Right lobe of liver (tissue), 4 donors: ENCODE measurements at regions not wholly inside any gene's neighbourhood (a gene's known extent, or its start where the extent isn't known, plus 50 kb on each side); places are given as distances from the start of the nearest gene placed in this dataset.

ENCODE experiments used
- POLR2A ChIP-seq: fragments of 450-650 bp; IDR thresholded peaks from one replicate; pipeline ENCODE4 v1.6.1; 2017; ENCODE audit warnings: antibody characterized with exemption, mild to moderate bottlenecking
- TF ChIP-seq, protein P1 (sequence below), 4 donors: fragments of 200-600 bp in 3 of 4; fragments of 450-650 bp in 1 of 4; IDR thresholded peaks; one replicate each; pipeline versions ENCODE4 v1.5.1 to v1.8.0; 2016 to 2022; ENCODE audit warnings: antibody characterized with exemption in 4 of 4, mild to moderate bottlenecking in 2 of 4
- donor health status: DM: no; HTN: no; CAD: no.
- donor health status: DM: no; HTN: no; CAD: no.
- donor health status: DM: no; HTN: yes; CAD: no.

- no peak for TF ChIP-seq POLR2A
- TF ChIP-seq, protein P1, sequence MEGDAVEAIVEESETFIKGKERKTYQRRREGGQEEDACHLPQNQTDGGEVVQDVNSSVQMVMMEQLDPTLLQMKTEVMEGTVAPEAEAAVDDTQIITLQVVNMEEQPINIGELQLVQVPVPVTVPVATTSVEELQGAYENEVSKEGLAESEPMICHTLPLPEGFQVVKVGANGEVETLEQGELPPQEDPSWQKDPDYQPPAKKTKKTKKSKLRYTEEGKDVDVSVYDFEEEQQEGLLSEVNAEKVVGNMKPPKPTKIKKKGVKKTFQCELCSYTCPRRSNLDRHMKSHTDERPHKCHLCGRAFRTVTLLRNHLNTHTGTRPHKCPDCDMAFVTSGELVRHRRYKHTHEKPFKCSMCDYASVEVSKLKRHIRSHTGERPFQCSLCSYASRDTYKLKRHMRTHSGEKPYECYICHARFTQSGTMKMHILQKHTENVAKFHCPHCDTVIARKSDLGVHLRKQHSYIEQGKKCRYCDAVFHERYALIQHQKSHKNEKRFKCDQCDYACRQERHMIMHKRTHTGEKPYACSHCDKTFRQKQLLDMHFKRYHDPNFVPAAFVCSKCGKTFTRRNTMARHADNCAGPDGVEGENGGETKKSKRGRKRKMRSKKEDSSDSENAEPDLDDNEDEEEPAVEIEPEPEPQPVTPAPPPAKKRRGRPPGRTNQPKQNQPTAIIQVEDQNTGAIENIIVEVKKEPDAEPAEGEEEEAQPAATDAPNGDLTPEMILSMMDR (IDR thresholded peaks at IDR 0.05) = no peak
These were observed 1392.7 kb upstream of the CDH6 start for GRCh38 chr5:29800752-29801151.
